Brain microvascular endothelial cell (primary cell): ENCODE measurements at regions not wholly inside any gene's neighbourhood (a gene's known extent, or its start where the extent isn't known, plus 50 kb on each side); places are given as distances from the start of the nearest gene placed in this dataset.

Source experiments
- DNase-seq: peaks from one replicate; pipeline ENCODE4 v3.0.0-alpha.2; 2020
- H3K27ac ChIP-seq: fragments of 250-450 bp; sonication (Bioruptor Pico); 2 replicates; pipeline ENCODE4 v1.5.1; 2020; ENCODE audit warnings: mild to moderate bottlenecking, moderate library complexity
- H3K27me3 ChIP-seq: fragments of 250-450 bp; sonication (Bioruptor Pico); replicated peaks from 2 replicates; pipeline ENCODE4 v1.5.1; 2020; ENCODE audit warnings: mild to moderate bottlenecking
- H3K36me3 ChIP-seq: fragments of 250-450 bp; sonication (Bioruptor Pico); replicated peaks from 2 replicates; pipeline ENCODE4 v1.5.1; 2020; ENCODE audit warnings: mild to moderate bottlenecking
- H3K4me3 ChIP-seq: 2 replicates; pipeline ENCODE4 v1.5.1; 2011; ENCODE audit warnings: low read depth, mild to moderate bottlenecking, control low read depth, low read length, moderate library complexity
- CTCF ChIP-seq: IDR thresholded peaks from 2 replicates; pipeline ENCODE4 v1.5.1; 2011; ENCODE audit warnings: low read depth, mild to moderate bottlenecking, moderate library complexity, low read length, control low read depth, inconsistent platforms; ENCODE audit errors: missing control alignments
- in situ Hi-C: cut with HindIII; loops from 2 replicates; pipeline ENCODE4 v1.10.0; 2017; ENCODE audit warnings: low sequenced_read_pairs, low pct_ligation_motif_present

GRCh38 chr2:226360658-226361057, 439.0 kb downstream of the IRS1 start:
- H3K36me3 ChIP-seq: no peaks in the 10 kb centered on the region
- in situ Hi-C loops: no loop called here
- H3K27me3 ChIP-seq: no peaks in the 10 kb centered on the region
- TF ChIP-seq CTCF: no peak
- H3K4me3 ChIP-seq: no peak overlapping the region
- no peak overlapping the region for H3K27ac ChIP-seq
- DNase-seq: no peak

DNA sequence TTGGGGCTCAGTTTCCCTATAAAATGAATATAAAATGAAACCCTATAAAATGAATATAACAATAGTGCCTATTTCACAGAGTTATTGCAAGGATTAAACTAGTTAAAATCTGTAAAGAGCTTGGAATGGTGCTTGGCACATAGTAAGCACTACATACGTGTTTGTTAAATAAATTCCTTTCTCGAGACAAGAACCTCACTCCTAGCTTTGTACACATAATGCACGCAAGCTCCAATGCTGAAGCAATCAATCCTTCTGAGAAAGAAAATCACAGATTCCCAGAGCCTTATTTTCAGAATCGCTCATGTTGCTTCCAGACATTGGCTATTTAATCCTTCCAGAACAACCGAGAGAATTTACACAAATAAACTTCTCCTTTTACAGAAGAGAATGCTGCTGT, 440.9 kb downstream of the IRS1 start:
- Histone ChIP-seq H3K27ac (no peak overlapping the region), H3K27me3 (no peaks in the 10 kb centered on the region), H3K4me3 (no peak overlapping the region), H3K36me3 (no peaks in the 10 kb centered on the region)
- in situ Hi-C loops: no loop called here
- no peak for DNase-seq
- TF ChIP-seq CTCF: no peak

DNA sequence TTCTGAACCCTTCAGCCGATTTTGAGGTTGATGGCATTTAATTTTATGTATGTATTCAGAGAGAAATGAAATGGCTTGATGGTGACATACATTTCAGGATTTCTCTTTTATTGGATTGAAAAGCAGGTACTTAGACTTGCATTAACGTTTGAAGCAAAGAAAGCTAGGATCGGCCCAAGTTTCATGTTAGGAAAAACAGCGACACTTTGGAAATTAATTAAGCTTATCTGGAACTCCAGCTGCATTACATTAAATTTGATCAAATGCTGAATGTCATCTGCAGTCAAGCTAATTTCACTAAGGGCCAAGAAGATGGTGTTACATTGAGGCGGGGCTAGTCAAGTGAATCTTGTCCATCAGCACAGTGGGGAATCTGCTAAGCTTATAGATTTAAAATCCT, 441.8 kb downstream of the IRS1 start:
- Histone ChIP-seq H3K36me3 (no peaks in the 10 kb centered on the region), H3K4me3 (no peak overlapping the region), H3K27me3 (no peaks in the 10 kb centered on the region), H3K27ac (no peak overlapping the region)
- TF ChIP-seq CTCF: no peak
- no peak for DNase-seq
- in situ Hi-C loops: no loop called here

- TF ChIP-seq CTCF: no peak
- in situ Hi-C loops: no loop called here
- no peak for DNase-seq
- no peak overlapping the region for H3K27ac ChIP-seq
- no peak overlapping the region for H3K4me3 ChIP-seq
- H3K27me3 ChIP-seq: no peaks in the 10 kb centered on the region
- no peaks in the 10 kb centered on the region for H3K36me3 ChIP-seq
Measured at GRCh38 chr2:226355600-226355999, 444.0 kb downstream of the IRS1 start.

DNA sequence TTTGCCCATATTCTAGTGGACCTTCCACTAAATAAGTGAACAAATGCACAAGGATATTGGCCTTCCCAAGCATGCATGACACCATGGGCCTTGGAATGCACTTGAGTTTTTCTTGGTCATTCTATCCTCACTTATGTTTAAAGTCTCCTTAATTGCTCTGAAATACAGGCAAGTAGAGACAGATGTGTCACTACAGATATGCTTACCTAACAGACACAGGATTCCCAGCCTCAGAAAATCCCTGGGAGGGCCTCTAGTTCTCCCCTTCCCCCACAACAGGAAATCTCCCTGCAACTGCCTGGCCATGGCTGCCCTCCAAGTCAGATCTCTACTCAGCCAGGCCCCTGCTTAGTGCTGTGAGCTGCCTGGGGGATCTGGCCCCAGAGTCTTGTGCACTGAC, 445.2 kb downstream of the IRS1 start:
- in situ Hi-C loops: no loop called here
- DNase-seq: peak; percentile 7

More for the DNA sequence above, 445.2 kb downstream of the IRS1 start:
- TF ChIP-seq CTCF: no peak
- H3K36me3 ChIP-seq: no peaks in the 10 kb centered on the region
- no peak overlapping the region for H3K4me3 ChIP-seq
- H3K27me3 ChIP-seq: no peaks in the 10 kb centered on the region
- H3K27ac ChIP-seq: no peak overlapping the region
